OCI-LY1 (cell line): ENCODE measurements at regions not wholly inside any gene's neighbourhood (a gene's known extent, or its start where the extent isn't known, plus 50 kb on each side); places are given as distances from the start of the nearest gene placed in this dataset.

Experiments used
- H2AFZ ChIP-seq: fragments of 200-600 bp; sonication (generic), shearing (Covaris generic); 2 replicates; pipeline ENCODE4 v1.6.0; 2014; ENCODE audit warnings: antibody characterized with exemption, mild to moderate bottlenecking, low read length
- H3F3A ChIP-seq: fragments of 200-600 bp; sonication (generic), shearing (Covaris generic); 2 replicates; pipeline ENCODE4 v1.6.0; 2014; ENCODE audit warnings: mild to moderate bottlenecking, antibody characterized with exemption, low read length, moderate library complexity; ENCODE audit not compliant: insufficient read depth
- H3K27ac ChIP-seq: fragments of 200-600 bp; sonication (generic); 2 replicates; pipeline ENCODE4 v1.5.1; 2014; ENCODE audit warnings: low read length, mixed run types, mild to moderate bottlenecking, low read depth; ENCODE audit not compliant: poor library complexity, severe bottlenecking
- H3K27me3 ChIP-seq: fragments of 200-600 bp; sonication (generic); 2 replicates; pipeline ENCODE4 v1.6.0; 2014; ENCODE audit warnings: antibody characterized with exemption, mild to moderate bottlenecking, low read length, moderate library complexity; ENCODE audit not compliant: insufficient read depth
- H3K36me3 ChIP-seq: fragments of 200-600 bp; sonication (generic); 2 replicates; pipeline ENCODE4 v1.6.1; 2014; ENCODE audit warnings: mild to moderate bottlenecking, antibody characterized with exemption, low read length, moderate library complexity, mixed read lengths; ENCODE audit not compliant: insufficient read depth
- H3K4me1 ChIP-seq: fragments of 200-600 bp; sonication (generic); 2 replicates; pipeline ENCODE4 v1.5.1; 2014; ENCODE audit warnings: mild to moderate bottlenecking, low read length, moderate library complexity; ENCODE audit not compliant: insufficient read depth, severe bottlenecking
- H3K4me2 ChIP-seq: fragments of 200-600 bp; sonication (generic), shearing (Covaris generic); 2 replicates; pipeline ENCODE4 v1.6.1; 2014; ENCODE audit warnings: low read length
- H3K4me3 ChIP-seq: fragments of 200-600 bp; sonication (generic); 2 replicates; pipeline ENCODE4 v1.5.1; 2014; ENCODE audit warnings: low read length, low read depth, mild to moderate bottlenecking, mixed read lengths; ENCODE audit not compliant: poor library complexity, severe bottlenecking
- H3K79me2 ChIP-seq: fragments of 200-600 bp; shearing (Covaris generic); 2 replicates; pipeline ENCODE4 v1.6.1; 2016; ENCODE audit warnings: mixed run types, low read length, mixed read lengths; ENCODE audit not compliant: insufficient read depth
- H3K9ac ChIP-seq: fragments of 200-600 bp; sonication (generic), shearing (Covaris generic); 2 replicates; pipeline ENCODE4 v1.6.1; 2014; ENCODE audit warnings: mild to moderate bottlenecking, low read length, mixed read lengths
- H3K9me2 ChIP-seq: fragments of 200-600 bp; sonication (generic), shearing (Covaris generic); 2 replicates; pipeline ENCODE4 v1.6.1; 2014; ENCODE audit warnings: low read depth, mild to moderate bottlenecking, low read length, mixed read lengths
- H3K9me3 ChIP-seq: fragments of 200-600 bp; shearing (Covaris generic); 2 replicates; pipeline ENCODE4 v1.6.1; 2014; ENCODE audit warnings: low read length, mixed read lengths
- H4K20me1 ChIP-seq: fragments of 200-600 bp; sonication (generic), shearing (Covaris generic); 2 replicates; pipeline ENCODE4 v1.6.0; 2016; ENCODE audit warnings: mild to moderate bottlenecking, low read length; ENCODE audit not compliant: insufficient read depth
- EZH2 ChIP-seq: fragments of 200-600 bp; sonication (generic), shearing (Covaris generic); IDR thresholded peaks from 2 replicates; pipeline ENCODE4 v1.8.0; 2017; ENCODE audit warnings: borderline replicate concordance, mixed run types, mild to moderate bottlenecking, antibody characterized with exemption, low read length, moderate library complexity, mixed read lengths
- TF ChIP-seq, protein P1 (sequence below): fragments of 200-600 bp; sonication (generic), shearing (Covaris generic); IDR thresholded peaks from 2 replicates; pipeline ENCODE4 v1.5.1; 2017; ENCODE audit warnings: mild to moderate bottlenecking, antibody characterized with exemption, low read length, moderate library complexity, mixed read lengths

DNA sequence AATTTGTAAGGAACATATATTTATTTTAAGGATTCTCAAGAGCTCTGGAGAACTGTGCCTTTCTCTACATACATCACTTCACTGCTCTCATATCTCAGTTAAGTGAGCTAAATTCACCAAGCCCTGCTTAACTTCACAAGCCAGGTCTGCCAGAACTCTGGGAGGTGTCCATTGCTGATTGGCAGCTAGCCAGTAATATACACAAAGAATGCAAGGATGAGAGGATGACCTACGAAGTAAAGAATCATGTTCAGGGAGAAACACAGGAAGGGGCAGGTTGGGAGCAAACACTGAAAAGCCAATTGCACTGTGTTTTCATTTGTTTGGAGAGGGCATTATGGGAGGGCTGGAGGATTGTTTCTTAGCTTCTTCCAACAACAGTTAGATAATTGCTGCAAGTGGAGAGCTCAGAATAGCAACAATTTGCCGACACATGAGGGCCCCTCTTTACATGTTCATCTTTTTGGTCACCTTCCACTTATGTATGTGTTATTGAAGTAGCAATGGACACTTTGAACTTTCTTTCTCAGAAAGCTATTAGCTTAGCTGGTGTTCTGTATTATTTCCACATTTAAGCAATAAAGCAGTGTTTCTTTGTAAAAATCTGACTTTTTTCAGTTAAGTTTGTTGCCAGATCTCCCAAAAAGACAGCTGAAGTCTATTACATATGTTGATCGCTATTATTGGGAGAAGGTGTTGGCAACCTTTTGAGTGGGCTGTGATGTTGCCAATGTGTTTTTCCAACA lies 254.8 kb downstream of the LTN1 start:
- Histone ChIP-seq H3K79me2 (no peaks in the 10 kb centered on the region), H3K36me3 (no peaks in the 10 kb centered on the region), H3K4me2 (no peak overlapping the region), H3F3A (no peaks in the 10 kb centered on the region), H3K27me3 (no peaks in the 10 kb centered on the region), H2AFZ (no peak overlapping the region), H3K9ac (no peak overlapping the region), H3K27ac (no peak overlapping the region), H3K4me3 (no peak overlapping the region), H3K9me3 (no peaks in the 10 kb centered on the region), H4K20me1 (no peaks in the 10 kb centered on the region), H3K4me1 (no peaks in the 10 kb centered on the region), H3K9me2 (no peaks in the 10 kb centered on the region)
- no peak for TF ChIP-seq EZH2
- TF ChIP-seq, protein P1, sequence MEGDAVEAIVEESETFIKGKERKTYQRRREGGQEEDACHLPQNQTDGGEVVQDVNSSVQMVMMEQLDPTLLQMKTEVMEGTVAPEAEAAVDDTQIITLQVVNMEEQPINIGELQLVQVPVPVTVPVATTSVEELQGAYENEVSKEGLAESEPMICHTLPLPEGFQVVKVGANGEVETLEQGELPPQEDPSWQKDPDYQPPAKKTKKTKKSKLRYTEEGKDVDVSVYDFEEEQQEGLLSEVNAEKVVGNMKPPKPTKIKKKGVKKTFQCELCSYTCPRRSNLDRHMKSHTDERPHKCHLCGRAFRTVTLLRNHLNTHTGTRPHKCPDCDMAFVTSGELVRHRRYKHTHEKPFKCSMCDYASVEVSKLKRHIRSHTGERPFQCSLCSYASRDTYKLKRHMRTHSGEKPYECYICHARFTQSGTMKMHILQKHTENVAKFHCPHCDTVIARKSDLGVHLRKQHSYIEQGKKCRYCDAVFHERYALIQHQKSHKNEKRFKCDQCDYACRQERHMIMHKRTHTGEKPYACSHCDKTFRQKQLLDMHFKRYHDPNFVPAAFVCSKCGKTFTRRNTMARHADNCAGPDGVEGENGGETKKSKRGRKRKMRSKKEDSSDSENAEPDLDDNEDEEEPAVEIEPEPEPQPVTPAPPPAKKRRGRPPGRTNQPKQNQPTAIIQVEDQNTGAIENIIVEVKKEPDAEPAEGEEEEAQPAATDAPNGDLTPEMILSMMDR = no peak

DNA sequence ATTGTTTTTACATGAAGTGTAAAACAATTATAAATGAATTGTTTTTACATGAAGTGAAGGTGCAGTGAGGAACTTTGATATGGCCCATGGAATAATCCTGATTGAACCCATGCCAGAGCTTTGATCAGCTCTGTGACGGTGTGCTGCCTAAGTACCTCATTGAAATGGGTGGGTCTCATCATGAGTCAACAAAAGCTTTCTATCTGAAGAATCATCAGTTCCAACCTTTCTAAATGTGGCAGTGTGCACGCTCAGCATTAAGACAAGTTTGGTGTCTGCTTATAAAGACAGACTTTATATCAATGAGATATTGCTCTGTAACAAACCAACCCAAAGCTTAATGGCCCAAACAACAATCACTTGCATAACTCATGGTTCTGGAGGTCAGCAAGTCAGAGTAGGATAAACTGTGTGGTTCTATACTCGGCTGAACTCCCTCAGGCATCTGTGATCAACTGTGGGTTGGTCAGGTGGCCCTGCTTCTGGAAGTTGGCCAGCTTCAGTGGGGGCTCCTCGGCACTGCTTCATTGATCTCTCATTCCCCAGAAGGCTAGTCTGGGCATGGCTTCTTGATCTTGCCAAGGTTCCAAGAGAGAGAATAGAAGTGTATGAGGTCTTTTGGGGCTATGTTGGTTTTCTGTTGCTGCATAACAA lies 258.0 kb downstream of the LTN1 start:
- no peaks in the 10 kb centered on the region for H3K79me2 ChIP-seq
- no peaks in the 10 kb centered on the region for H3K9me3 ChIP-seq
- no peak overlapping the region for H3K27ac ChIP-seq
- no peaks in the 10 kb centered on the region for H3K27me3 ChIP-seq
- H4K20me1 ChIP-seq = no peaks in the 10 kb centered on the region
- no peaks in the 10 kb centered on the region for H3K36me3 ChIP-seq
- H3K4me3 ChIP-seq = no peak overlapping the region
- H3K9ac ChIP-seq = no peak overlapping the region
- H3K9me2 ChIP-seq = no peaks in the 10 kb centered on the region
- H2AFZ ChIP-seq = no peak overlapping the region
- H3F3A ChIP-seq = no peaks in the 10 kb centered on the region
- no peak for TF ChIP-seq EZH2
- TF ChIP-seq, protein P1 = no peak
- H3K4me2 ChIP-seq = no peak overlapping the region
- H3K4me1 ChIP-seq = no peaks in the 10 kb centered on the region

DNA sequence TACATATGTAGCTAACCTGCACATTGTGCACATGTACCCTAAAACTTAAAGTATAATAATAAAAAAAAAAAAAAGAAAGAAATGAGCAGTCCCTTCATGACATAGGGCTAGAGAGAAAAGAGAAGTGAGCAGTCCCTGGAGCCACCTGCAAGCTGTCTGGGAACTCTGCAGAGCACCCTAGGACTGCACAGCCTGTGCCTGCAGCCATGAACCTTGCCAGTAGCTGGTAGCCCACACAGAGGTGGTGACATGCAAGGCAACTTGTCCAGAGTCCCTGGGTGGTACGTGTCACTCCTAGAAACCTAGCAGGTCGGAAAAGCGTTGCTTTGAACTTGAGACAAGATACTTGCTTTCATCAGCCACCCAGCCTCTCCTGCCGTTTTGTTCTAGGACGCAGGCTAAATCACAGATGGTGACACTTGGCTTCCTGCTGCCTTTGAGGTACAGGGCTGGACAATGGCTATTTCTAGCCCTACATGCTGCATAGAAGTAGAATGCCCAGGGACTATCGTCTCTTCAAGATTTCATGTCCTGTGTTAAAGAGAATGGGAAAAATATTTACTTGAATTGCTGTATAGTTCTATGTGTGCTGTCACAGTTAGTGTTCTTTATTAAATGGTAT lies 260.9 kb downstream of the LTN1 start:
- Histone ChIP-seq H4K20me1 (no peaks in the 10 kb centered on the region), H3K4me2 (no peak overlapping the region), H3K4me3 (no peak overlapping the region), H3K27ac (no peak overlapping the region), H3K79me2 (no peaks in the 10 kb centered on the region), H2AFZ (no peak overlapping the region), H3K27me3 (no peaks in the 10 kb centered on the region), H3K36me3 (no peaks in the 10 kb centered on the region), H3K4me1 (no peaks in the 10 kb centered on the region), H3K9ac (no peak overlapping the region), H3K9me2 (no peaks in the 10 kb centered on the region), H3F3A (no peaks in the 10 kb centered on the region), H3K9me3 (no peaks in the 10 kb centered on the region)
- TF ChIP-seq, protein P1 = no peak
- TF ChIP-seq EZH2 = no peak
